MM.1S (cell line): ENCODE measurements at regions not wholly inside any gene's neighbourhood (a gene's known extent, or its start where the extent isn't known, plus 50 kb on each side); places are given as distances from the start of the nearest gene placed in this dataset.

Experiments
- CTCF ChIP-seq: fragments of 300-600 bp; sonication (generic); IDR thresholded peaks from 2 replicates; pipeline ENCODE4 v1.5.1; 2016; ENCODE audit warnings: antibody characterized with exemption, low read length, mixed read lengths
- EZH2 ChIP-seq: fragments of 300-600 bp; sonication (generic); optimal IDR thresholded peaks from 2 replicates; pipeline ENCODE3; 2017; ENCODE audit warnings: low read depth, mild to moderate bottlenecking, antibody characterized with exemption, low read length, mixed read lengths
- EZH2phosphoT487 ChIP-seq: fragments of 300-600 bp; sonication (generic); IDR thresholded peaks from 2 replicates; pipeline ENCODE4 v1.6.1; 2018; ENCODE audit warnings: antibody characterized with exemption, low read length

- TF ChIP-seq CTCF (no peak), EZH2phosphoT487 (no peak), EZH2 (no peak)
Observed at GRCh38 chr9:107794259-107794658, 304.7 kb upstream of the KLF4 start.
